ENCODE measurements at regions not wholly inside any gene's neighbourhood (a gene's known extent, or its start where the extent isn't known, plus 50 kb on each side); places are given as distances from the start of the nearest gene placed in this dataset.

DNA sequence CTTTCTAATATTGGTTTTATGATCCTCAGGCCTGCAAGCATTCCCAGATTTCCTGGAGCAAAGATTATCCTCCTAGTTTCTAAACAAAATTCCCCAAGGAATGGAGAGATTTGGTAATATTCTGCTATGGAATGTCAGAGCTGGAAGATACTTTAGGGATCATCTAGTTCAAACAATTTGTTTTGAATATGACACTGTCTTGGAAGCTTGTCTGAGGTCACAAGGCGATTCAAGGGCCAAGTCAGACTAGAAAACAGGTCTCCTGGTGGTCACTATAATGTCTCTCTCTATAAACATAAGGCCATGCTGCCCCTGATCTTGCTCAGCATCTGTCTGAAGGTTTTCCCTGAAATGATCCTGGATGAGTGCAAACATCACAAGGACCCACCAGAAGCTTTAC lies 143.4 kb upstream of the BCL6 start:
- no peak overlapping the region for H3K18ac ChIP-seq (ENCODE audit: insufficient read length, low read depth, low read length)
- no peak overlapping the region for H2BK120ac ChIP-seq (ENCODE audit: low read depth, low read length, poor library complexity, severe bottlenecking)
- H3K4me1 ChIP-seq (ENCODE audit: insufficient read depth, low read length), result no peaks in the 10 kb centered on the region
- H2BK12ac ChIP-seq (ENCODE audit: insufficient read length, low read depth, low read length), result no peak overlapping the region
- H2BK15ac ChIP-seq (ENCODE audit: low read depth, low read length), result no peak overlapping the region
- no peak for TF ChIP-seq CTCF (conservative IDR thresholded peaks at IDR 0.05)
- no peak overlapping the region for H2AFZ ChIP-seq (ENCODE audit: low read length)
- H2AK5ac ChIP-seq (ENCODE audit: insufficient read length, low read length), result no peak overlapping the region
- H3K36me3 Mint-ChIP-seq (ENCODE audit: insufficient read depth in 1 of 3, low read depth in 3 of 3), result peaks cover 2 to 24% (median 10%) of the 10 kb centered on the region in 3 experiments
- peaks cover 6 to 10% of the 10 kb centered on the region in 2 experiments; a peak in 3 of 5 replicates for H3K9me3 Mint-ChIP-seq
- H3K4ac ChIP-seq (ENCODE audit: low read depth, low read length), result no peak overlapping the region
- DNase-seq, result no peak
- H3K4me3 Mint-ChIP-seq, result no peak overlapping the region
- no peak overlapping the region for H3K14ac ChIP-seq (ENCODE audit: insufficient read depth, low read length)
- no peaks in the 10 kb centered on the region for H3K27me3 ChIP-seq (ENCODE audit: insufficient read depth, low read length)
- H3K9ac ChIP-seq (ENCODE audit: extremely low read depth, insufficient read length, low read length), result no peak overlapping the region
- no peak overlapping the region for H3K27ac Mint-ChIP-seq
- no peak overlapping the region for H3K23ac ChIP-seq (ENCODE audit: insufficient read length, low read depth, low read length)
- H4K20me1 ChIP-seq (ENCODE audit: control insufficient read depth, insufficient read depth, insufficient read length), result no peaks in the 10 kb centered on the region
- no peak overlapping the region for H3T11ph ChIP-seq (ENCODE audit: low read length)
- no peaks in the 10 kb centered on the region for H3K27me3 Mint-ChIP-seq (ENCODE audit: low read depth)
- no peak overlapping the region for H4K8ac ChIP-seq (replicated peaks; ENCODE audit: insufficient read length, low read depth, low read length)
- WGBS (ENCODE audit: extremely low coverage, insufficient read length, low lambda C conversion rate), result no CpG with 5 or more reads among the region's 1 CpG
- H3K56ac ChIP-seq (ENCODE audit: insufficient read length, low read depth, low read length), result no peak overlapping the region
- no peaks in the 10 kb centered on the region for H3K79me2 ChIP-seq (ENCODE audit: insufficient read depth, low read length)
- H3K23me2 ChIP-seq (ENCODE audit: insufficient read length, low read depth, low read length, poor library complexity, severe bottlenecking), result no peaks in the 10 kb centered on the region
- no peak overlapping the region for H3K27ac ChIP-seq (ENCODE audit: insufficient read length, low read depth, low read length)
- H2BK20ac ChIP-seq (ENCODE audit: low read depth, low read length, poor library complexity, severe bottlenecking), result no peak overlapping the region
- peaks cover 6 to 7% of the 10 kb centered on the region in 2 experiments for H3K4me1 Mint-ChIP-seq
- H3K79me1 ChIP-seq (ENCODE audit: insufficient read depth, low read depth, low read length, poor library complexity, severe bottlenecking), result no peaks in the 10 kb centered on the region
- no peak overlapping the region for H4K5ac ChIP-seq (ENCODE audit: insufficient read length, low read depth, low read length)
- no peak overlapping the region for H3K4me2 ChIP-seq (ENCODE audit: insufficient read depth, insufficient read length, low read length)
- H3K9me3 ChIP-seq (ENCODE audit: control insufficient read depth, low read depth, low read length), result no peaks in the 10 kb centered on the region
- H2BK5ac ChIP-seq (ENCODE audit: insufficient read length, low read length), result no peak overlapping the region
- H4K91ac ChIP-seq (ENCODE audit: insufficient read length, low read depth, low read length), result no peak overlapping the region

Measured in H9 (cell line).